GM12875 (cell line): ENCODE measurements at regions not wholly inside any gene's neighbourhood (a gene's known extent, or its start where the extent isn't known, plus 50 kb on each side); places are given as distances from the start of the nearest gene placed in this dataset.

Experiments used
- H3K4me3 ChIP-seq: one replicate; pipeline ENCODE4 v1.5.1; 2011; ENCODE audit warnings: low read depth, low read length, control low read depth
- CTCF ChIP-seq: IDR thresholded peaks from 2 replicates; pipeline ENCODE4 v1.5.1; 2011; ENCODE audit warnings: low read depth, mild to moderate bottlenecking, control low read depth, inconsistent platforms, low read length, moderate library complexity, borderline replicate concordance; ENCODE audit not compliant: insufficient read depth

GRCh38 chr10:124219655-124220054 lies 126.3 kb upstream of the CHST15 start:
- TF ChIP-seq CTCF, result no peak
- H3K4me3 ChIP-seq, result no peak overlapping the region

GRCh38 chr10:124219062-124219461 lies 125.7 kb upstream of the CHST15 start:
- no peak for TF ChIP-seq CTCF

GRCh38 chr10:124217906-124218804 lies 124.8 kb upstream of the CHST15 start:
- H3K4me3 ChIP-seq, result no peak overlapping the region
- TF ChIP-seq CTCF, result no peak

More at GRCh38 chr10:124219062-124219461, 125.7 kb upstream of the CHST15 start:
- no peak overlapping the region for H3K4me3 ChIP-seq

- TF ChIP-seq CTCF, result no peak
- no peak overlapping the region for H3K4me3 ChIP-seq
Measured at GRCh38 chr10:124217031-124217430, 123.6 kb upstream of the CHST15 start.

GRCh38 chr10:124214610-124215375 lies 121.4 kb upstream of the CHST15 start:
- TF ChIP-seq CTCF, result no peak
- no peak overlapping the region for H3K4me3 ChIP-seq

- TF ChIP-seq CTCF, result no peak
- no peak overlapping the region for H3K4me3 ChIP-seq
Measured at GRCh38 chr10:124213899-124214510, 120.6 kb upstream of the CHST15 start.

- no peak for TF ChIP-seq CTCF
- H3K4me3 ChIP-seq, result no peak overlapping the region
Measured at GRCh38 chr10:124213471-124213870, 120.1 kb upstream of the CHST15 start.
